H4 (cell line): ENCODE measurements at regions not wholly inside any gene's neighbourhood (a gene's known extent, or its start where the extent isn't known, plus 50 kb on each side); places are given as distances from the start of the nearest gene placed in this dataset.
"Not testable (repeated sequence)": the region's sequence is repeated elsewhere in the genome, so short reads cannot be mapped to it uniquely, and the experiment has no call there.

Experiments
- DNase-seq: peaks from one replicate; pipeline ENCODE4 v3.0.0-alpha.2; 2015; ENCODE audit warnings: low spot score

DNA sequence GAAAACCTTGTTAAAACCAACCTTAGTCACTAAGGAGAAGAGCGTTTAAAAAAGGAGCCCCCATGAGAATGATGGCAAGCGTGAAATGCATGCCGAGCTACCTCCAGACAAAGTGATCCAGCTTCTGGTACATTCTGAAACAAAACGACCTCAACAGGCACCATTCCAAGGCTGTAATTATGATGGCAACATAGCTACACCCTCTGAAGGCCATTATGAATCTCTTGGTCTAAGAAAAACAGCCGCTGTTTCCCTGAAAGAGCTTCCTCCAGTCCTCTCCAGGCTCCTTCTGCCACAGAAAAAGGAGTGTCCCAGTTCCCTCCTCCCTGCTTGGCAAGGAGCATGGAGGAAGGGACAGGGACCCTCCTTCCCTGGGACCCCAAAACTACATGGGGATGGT is 50.0 kb upstream of the ABLIM1 start:
- no peak for DNase-seq

DNA sequence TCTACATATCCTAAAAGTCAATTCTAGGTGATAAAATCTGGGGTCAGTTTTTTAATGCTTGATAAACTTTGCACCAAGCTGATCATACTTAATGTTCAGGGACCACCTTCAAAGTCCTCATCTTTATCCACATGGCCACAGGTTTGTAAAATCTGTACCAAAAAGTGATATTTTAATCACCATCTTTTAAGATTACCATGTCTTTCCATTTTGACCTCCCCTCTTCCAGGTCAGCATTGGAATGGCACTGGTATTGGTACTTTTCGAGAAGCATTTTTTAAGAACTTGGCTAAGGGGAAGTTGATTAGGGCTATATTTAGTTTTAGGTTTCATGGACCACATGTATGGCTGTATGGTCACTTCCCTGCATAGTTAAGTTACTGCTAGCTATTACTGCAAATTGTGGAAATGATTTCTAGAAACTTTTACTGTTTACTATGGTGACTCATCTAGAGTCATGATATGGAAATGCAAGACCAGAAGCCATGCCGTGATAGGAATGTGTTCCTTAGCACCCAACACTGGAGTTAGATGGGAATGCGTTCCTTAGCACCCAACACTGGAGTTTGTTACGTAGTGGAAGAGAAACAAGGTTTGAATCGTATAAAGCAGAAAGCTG is 50.8 kb upstream of the ABLIM1 start:
- DNase-seq: peak; percentile 50

GRCh38 chr10:114709984-114710383 is 51.9 kb upstream of the ABLIM1 start:
- no peak for DNase-seq

DNA sequence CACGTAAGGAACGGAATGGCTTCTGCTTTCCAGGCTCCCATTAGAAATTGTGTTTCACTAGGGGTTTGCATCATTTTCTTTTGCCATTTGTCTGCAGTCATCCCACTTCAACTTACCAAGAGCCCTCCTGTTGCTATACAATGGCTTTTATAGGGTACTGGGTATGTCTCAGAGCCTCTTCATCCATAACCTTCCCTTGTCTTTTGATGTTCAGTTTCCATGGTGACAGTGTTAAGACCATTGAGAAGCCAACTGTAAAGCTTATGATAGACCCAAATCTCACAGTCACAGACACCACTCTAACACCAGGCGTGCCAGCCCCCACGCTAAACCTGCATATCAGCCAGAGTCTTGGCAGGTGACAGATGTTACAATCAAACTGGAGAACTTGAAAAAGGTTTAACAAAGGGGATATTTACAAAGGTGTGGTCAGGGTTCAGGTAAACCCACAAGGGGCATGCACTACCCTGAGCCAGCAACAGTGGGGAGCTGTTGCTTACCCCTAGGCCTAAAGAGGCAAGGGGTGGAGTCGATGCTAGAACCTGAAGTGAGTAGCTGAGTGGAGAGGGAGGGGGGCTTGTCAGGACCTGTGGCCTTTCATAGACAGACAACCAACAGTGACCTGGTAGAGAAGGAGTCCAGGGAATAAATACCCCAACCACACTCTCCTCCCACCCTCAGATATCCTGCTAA is 53.2 kb upstream of the ABLIM1 start:
- no peak for DNase-seq

DNA sequence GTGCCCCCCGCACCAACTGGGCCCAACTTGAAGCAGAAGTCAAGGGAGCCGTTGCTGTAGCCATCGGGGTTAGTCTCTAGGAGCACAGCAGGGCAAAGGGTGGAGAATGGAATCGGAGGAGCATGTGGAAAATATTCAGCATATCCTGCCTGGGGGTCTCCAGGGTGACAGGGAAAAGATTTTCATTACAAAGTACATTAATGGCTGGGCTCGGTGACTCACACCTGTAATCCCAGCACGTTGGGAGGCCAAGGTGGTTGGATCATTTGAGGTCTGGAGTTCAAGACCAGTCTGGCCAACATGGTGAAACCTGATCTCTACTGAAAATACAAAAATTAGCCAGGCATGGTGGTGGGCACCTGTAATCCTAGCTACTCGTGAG is 53.8 kb upstream of the ABLIM1 start:
- DNase-seq: no peak

DNA sequence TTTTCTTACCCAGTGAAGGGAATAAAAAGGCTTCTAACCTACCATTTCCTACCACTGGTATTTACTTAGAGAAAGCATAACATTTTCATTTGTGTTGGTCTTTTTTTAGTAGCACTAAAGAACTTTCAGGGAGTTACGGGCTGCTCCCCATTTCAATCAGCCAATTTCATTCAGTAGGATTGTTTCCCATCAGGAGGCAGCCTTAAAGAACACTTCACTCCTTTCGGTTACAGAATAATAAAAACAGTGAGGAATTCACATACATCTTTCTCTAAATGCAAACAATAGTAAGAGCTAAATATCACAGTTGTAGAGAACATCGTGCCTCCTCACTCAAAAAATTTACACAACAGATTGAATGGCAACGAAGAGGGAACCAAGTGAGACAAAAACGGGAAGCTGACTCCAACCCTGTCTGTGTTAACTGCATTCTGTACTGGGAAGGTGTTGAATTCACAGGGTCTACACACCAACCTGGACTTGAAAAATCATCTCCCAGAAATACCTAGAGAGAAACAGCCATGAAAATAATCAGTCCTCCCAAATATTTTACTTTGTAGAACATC is 55.5 kb upstream of the ABLIM1 start:
- DNase-seq: no peak

- peak; percentile 97 for DNase-seq
These were observed 56.2 kb upstream of the ABLIM1 start for GRCh38 chr10:114714281-114714741.

- peak; percentile 37 for DNase-seq
These were observed 57.1 kb upstream of the ABLIM1 start for GRCh38 chr10:114715171-114715670.

DNA sequence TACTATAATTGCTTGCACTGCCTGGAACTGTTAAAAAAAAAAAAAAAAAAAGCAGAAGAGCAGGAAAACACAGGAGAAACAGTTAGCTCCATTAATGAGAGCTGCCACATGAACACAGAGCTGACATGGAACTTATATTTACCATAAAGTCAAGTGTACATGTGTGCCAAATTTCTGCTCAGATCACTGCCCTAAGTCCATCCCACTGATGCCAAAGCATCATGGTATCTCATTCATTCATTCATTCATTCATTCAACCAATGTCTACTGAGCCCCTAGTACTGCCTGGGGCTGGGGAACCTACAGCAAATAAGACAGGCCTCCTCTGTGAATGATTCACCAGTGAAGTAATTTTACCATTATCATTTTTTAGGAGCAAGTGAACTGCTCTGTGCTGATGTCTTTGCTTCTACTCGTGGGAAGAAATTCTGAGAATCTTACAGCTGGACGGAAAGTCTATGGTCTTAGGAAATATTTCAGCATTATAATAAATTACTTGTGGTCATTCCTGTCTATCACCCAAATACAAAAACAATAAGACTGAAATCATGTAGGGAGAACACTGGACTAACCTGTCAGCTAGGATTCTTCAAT is 58.8 kb upstream of the ABLIM1 start:
- no peak for DNase-seq

GRCh38 chr10:114717881-114718280 is 59.8 kb upstream of the ABLIM1 start:
- not testable (repeated sequence) for DNase-seq

- no peak for DNase-seq
These were observed 60.3 kb upstream of the ABLIM1 start for GRCh38 chr10:114718374-114718773.

DNA sequence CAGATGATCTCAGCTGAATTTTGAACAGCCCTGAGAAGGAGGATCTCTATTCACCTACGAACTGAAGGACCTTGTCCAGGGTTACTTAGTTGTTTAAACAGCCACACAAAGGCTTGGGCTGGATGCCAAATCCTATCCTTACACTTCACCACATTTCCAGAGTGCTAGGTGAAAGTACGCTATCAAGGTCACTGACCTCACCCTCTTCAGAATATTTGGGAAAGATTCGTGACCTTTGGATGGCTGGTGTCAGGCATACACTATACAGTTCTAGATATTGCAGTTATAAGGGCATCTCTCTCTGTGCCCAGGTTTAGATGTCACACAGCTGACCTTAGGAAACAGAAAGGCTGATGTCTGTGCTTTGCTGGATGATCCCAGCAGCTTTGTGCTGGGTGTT is 61.2 kb upstream of the ABLIM1 start:
- DNase-seq: no peak

- not testable (repeated sequence) for DNase-seq
These were observed 61.9 kb upstream of the ABLIM1 start for GRCh38 chr10:114720023-114720422.

GRCh38 chr10:114720685-114721278 is 62.7 kb upstream of the ABLIM1 start:
- no peak for DNase-seq

- DNase-seq: not testable (repeated sequence)
These were observed 64.1 kb upstream of the ABLIM1 start for GRCh38 chr10:114722136-114722535.

DNA sequence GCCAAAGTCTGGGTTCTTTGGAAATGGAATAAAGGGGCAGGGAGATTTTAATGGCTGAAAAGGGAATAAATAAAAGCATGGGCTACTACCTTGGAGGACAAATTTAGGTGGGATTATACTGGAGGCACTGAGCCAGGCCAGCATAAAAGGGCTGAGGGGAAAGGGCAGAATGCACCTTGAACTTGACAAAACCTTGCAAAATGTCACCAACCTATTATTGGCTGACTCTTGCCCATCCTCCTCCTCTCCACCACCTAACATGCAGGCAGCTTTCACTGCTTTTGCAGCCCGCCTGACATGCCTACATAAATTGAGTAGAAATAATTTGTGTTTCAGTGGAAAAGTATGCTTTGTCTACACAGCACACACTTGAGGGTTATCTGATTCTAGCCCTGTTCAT is 65.3 kb upstream of the ABLIM1 start:
- DNase-seq: no peak

- DNase-seq: no peak
These were observed 66.1 kb upstream of the ABLIM1 start for GRCh38 chr10:114723991-114724715.

DNA sequence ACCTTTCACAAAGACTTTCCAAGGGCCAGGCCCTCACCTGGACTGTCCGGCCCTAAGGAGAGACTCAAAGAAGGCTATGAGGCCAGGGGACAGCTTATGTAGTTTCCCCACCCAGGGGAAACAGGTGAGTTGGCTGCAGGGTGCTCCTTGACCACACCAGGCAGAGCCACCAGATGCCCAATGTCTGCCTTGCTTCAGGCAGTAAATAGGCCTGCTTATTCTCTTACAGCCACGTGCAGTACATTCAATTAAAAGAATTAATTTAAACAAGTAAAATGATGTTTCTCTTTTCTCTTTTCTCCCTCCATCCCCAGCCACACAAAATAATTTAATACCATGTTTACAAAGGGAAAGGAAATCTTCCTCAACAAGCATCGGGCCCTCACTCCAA is 66.6 kb upstream of the ABLIM1 start:
- DNase-seq: no peak

DNA sequence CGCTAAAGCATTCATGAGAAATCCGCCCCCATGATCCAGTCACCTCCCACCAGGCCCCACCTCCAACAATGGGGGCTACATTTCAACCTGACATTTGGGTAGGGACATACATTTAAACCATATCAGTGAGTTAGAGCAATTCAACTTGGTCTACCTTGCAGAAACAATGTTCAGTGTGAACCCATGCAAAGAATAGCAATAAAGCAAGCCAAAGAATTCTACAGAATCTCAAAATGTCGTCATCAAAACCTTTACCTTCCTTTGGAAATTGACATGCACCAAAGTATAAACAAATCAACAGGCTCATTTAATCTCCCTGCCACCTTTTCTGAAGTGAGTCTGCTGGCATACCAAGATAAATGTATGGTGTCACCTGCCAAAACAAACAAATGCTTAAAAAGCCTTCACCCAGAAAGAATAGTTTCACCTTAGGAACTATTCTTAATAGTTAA is 68.8 kb upstream of the ABLIM1 start:
- DNase-seq: no peak

GRCh38 chr10:114728325-114728724 is 70.2 kb upstream of the ABLIM1 start:
- DNase-seq: no peak

DNA sequence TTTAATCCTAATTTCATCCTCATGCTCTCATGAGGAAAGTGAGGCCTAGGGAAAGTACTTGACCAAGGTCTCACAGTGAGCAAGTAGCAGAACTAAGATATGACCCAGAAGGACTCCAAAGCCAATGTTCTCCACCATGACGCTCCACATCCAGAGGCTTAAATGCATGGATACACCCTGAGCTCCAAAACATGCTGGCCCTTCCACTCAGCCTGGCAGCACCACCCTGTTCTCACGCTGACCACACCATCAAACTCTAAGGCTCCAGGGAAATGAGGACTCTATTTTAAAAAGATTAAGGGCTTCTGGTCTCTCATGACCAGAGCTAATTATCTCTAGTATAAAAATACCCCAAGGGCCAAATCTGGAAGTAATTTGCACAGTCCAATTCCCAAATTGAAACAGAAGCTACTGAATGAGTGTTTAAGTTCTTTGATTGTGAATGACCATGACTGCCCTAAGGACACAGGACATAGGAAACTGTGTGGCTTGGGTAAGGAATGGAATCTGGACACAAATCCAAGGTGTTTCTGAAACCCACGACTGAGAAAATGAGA is 71.1 kb upstream of the ABLIM1 start:
- DNase-seq: no peak
